Left lobe of liver (tissue), 2 donors: ENCODE measurements at regions not wholly inside any gene's neighbourhood (a gene's known extent, or its start where the extent isn't known, plus 50 kb on each side); places are given as distances from the start of the nearest gene placed in this dataset.
"Not testable (repeated sequence)": the region's sequence is repeated elsewhere in the genome, so short reads cannot be mapped to it uniquely, and the experiment has no call there.

Experiments used
- ATAC-seq: fragments of 200-7000 bp; cut with Tn5 transposase; one replicate; pipeline ENCODE4 v1.9.1; 2020; ENCODE audit warnings: mild to moderate bottlenecking, moderate library complexity
- DNase-seq: peaks from one replicate; pipeline ENCODE4 v3.0.0-alpha.2; 2020; ENCODE audit warnings: low spot score
- donor health status: DM: no; HTN: no; CAD: no; lungs with moderate emphysema.
- donor health status: DM: no; HTN: yes; CAD: no.

- no peak for ATAC-seq
- DNase-seq = no peak
Measured at GRCh38 chr6:37078814-37079213, 73.4 kb downstream of the FGD2 start.

DNA sequence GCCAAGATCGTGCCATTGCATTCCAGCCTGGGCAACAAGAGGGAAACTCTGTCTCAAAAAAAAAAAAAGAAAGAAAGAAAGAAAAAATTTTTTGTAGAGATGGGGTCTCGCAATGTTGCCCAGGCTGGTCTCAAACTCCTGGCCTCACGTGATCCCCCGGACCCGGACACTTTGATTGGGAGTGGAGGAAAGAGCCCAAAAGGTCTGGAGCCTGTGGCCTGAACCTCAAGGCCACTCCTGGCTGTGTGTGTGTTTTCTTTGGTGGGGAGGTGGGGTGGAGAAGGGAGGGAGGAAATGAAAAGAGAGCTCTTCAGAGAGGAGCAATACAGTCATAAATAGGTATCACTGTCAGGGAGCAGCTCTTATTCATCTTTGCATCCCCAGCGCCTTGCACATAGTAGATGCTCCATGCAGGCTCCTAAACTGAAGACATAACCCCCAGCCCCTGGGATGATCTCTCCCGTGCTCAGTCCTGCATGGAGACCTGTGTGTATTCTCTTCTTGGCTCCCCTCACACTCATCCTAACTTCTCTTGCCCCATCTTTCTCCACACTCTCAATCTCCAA, 75.7 kb downstream of the FGD2 start:
- ATAC-seq (no peak), DNase-seq (no peak)

GRCh38 chr6:37082390-37083130, 77.1 kb downstream of the FGD2 start:
- ATAC-seq (no peak), DNase-seq (no peak)

GRCh38 chr6:37083243-37084138, 78.0 kb downstream of the FGD2 start:
- peak; percentile 96 for ATAC-seq

DNA sequence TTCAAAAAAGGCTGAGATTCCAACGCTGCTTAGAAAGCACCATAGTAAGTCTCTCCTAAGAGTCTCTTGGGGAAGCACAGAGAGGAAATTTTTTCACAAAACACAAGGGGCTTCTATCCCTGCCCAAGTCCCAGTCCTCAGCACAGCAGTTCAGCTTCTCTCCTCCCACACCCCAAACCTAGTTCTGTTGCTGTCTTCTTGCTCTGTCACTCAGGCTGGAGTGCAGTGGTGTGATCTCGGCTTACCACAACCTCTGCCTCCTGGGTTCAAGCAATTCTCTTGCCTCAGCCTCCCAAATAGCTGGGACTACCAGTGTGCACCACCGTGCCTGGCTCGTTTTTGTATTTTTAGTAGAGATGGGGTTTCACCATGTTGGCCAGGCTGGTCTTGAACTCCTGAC, 79.2 kb downstream of the FGD2 start:
- not testable (repeated sequence) for DNase-seq, ATAC-seq

More at GRCh38 chr6:37083243-37084138, 78.0 kb downstream of the FGD2 start:
- DNase-seq = peak; percentile 96

DNA sequence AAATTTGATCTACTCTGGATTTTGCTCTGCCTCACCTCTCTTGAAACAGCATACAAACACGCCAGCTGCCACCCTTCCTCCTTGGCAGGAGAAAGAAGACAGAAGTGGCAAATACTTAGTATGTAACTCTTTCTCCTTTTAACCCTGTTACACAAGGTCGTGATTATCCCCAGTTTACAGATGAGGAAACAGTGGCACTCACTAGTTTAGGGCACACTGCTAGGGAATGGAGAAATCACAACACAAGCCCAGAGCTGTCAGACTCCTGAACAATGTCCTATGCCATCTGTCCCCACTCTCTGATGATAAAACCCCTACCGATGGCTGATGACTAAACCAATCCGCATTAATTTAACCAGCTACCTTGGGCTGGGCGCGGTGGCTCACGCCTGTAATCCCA, 79.7 kb downstream of the FGD2 start:
- no peak for DNase-seq
- no peak for ATAC-seq

DNA sequence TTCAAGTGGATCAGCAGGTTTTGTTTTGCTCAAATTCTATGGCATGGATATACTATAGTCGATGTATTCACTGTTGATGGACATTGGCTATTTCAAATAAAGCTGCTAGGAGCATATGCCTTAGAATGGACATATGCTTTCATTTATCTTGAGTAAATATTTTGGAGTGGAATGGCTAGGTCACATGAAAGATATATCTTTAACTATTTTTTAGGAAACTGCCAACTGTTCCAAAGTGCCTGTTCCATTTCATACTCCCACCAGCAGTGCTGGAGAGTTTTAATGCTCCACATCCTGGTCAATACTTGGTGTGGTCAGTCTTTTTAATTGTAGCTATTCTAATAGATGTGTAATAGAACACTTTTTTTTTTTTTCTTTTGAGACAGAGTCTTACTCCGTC, 81.1 kb upstream of the PIM1 start:
- DNase-seq = no peak
- no peak for ATAC-seq

DNA sequence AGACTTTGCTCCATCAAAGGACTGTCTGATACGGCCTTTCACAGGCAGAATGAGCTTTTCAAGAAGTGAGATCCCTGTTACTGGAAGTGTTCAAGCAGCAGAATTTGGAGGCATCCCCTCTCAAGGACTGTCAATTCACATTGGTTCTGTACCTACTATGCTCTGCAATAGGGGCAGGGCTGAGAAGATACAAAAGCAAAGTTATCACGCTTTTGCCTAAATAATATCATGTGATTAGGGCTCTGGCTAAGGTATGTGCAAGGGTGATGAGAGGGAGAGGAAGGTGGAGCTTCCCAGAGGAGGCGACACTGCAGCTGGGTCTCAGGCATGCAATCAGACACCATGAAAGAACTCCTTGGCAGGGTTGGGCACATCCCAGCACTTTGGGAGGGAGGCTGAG, 80.2 kb upstream of the PIM1 start:
- no peak for DNase-seq
- no peak for ATAC-seq

- DNase-seq, ATAC-seq: not testable (repeated sequence)
Measured at GRCh38 chr6:37091104-37091503, 78.8 kb upstream of the PIM1 start.

- ATAC-seq, DNase-seq: not testable (repeated sequence)
Measured at GRCh38 chr6:37091586-37091985, 78.4 kb upstream of the PIM1 start.

DNA sequence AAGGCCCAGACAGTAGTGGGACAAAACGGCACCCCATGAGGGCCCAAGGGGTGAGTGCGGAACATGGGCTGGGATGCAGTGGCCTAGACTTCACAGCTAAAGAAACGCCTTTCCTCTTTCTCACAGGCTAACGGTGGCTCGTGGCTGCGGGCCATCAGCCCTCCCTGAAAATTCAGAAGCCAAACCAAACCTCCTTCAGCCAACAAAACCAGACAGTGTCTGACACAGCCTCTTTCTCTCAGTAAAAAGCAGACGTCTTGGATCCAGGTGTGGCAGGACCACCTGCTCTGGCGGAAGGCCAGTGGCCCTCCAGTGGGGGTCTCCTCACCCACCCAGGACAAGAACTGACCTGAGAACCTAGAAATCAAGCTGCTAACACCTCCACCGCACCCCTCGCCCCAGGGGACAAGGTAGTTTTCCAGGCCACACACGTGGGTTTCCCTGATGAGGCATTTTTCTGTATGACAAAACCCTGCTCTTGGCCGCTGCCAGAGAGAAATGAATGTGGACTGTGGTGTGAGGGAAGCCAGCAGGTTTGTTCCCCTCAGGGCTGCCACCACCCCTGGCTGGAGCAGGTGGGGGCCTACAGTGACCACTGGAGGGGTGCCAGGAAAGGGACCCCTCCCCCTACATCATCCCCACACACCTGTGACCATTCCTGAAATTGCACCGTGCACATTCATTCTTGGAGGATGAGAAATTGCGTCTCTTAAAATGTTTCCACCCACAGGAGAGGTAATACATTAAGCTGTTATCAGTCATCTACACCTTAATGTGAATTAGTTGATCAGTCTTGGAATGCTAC, 76.8 kb upstream of the PIM1 start:
- DNase-seq = no peak

GRCh38 chr6:37093728-37094069, 76.3 kb upstream of the PIM1 start:
- DNase-seq (no peak), ATAC-seq (no peak)

More for the DNA sequence above, 76.8 kb upstream of the PIM1 start:
- ATAC-seq = peak; percentile 44

DNA sequence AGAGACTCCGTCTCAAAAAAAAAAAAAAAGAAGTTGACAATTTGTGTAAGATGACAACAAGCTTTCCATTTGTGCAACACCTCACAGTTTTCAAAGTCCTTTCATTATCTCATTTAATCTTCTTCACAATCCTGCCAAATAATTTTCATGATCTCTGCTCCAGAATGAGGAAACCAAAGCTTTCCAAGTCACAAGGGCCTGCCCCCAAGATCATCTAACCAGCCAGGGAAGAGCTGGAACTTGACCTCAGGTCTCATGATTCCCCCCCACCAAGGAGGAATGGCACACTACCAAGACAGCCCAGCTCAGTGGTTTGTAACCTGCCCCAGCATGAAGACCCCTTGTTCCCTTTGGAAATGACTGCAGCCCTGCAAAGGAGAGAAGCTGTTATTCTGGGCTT, 74.0 kb upstream of the PIM1 start:
- peak; percentile 35 for ATAC-seq
- no peak for DNase-seq

DNA sequence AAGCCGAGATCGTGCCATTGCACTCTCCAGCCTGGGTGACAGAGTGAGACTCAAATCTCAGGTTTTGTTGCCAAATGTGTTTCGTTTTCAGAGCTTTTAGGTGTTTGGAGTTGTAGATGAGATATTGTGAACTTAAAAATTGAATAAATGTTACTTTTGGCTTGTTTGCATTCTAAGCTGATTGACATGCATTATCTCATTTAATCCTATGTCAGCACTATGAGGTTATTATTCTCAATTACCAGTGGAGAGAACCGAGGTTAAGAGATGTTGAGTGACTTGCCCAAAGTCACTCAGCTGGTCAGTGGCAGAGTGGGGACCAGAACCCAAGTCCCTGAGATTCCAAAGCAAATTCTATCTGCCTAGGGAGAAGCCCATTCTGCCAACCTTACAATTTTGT, 72.6 kb upstream of the PIM1 start:
- no peak for ATAC-seq
- DNase-seq = no peak

DNA sequence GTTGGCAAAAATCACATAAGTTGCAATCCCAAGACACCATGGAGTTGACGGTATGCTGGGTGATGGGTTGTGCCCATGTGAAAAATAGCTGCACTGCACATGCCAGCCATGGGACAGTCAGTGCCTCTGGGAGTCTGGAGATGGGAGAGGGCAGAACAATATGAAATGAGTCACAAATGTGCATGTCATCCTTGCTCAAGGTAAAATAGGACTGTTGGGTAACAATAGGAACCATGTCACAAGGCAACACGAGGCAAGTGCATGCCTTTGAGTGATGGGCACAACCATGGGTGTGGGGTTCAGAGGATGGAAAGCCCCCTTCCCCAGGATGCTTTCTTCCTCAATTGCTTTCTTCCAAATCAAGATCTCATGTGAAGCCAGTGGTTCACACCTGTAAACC, 70.5 kb upstream of the PIM1 start:
- DNase-seq (no peak), ATAC-seq (no peak)

- ATAC-seq (no peak), DNase-seq (no peak)
Measured at GRCh38 chr6:37100745-37101144, 69.2 kb upstream of the PIM1 start.

DNA sequence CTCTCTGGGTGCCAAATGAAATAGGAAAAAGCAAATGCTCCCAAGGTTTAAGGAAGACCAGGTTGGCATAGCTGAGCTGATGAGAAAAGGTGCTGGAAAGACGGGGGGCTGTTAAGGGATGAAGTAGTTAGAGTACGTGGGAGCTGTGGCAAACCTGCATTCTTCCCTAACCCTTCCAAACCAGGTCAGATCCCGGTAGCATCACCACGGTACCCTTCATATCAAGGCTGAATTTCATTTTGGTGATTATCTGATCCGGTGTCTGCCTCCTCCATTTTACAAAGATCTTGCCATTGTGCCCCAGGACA, 68.0 kb upstream of the PIM1 start:
- DNase-seq (no peak), ATAC-seq (no peak)

DNA sequence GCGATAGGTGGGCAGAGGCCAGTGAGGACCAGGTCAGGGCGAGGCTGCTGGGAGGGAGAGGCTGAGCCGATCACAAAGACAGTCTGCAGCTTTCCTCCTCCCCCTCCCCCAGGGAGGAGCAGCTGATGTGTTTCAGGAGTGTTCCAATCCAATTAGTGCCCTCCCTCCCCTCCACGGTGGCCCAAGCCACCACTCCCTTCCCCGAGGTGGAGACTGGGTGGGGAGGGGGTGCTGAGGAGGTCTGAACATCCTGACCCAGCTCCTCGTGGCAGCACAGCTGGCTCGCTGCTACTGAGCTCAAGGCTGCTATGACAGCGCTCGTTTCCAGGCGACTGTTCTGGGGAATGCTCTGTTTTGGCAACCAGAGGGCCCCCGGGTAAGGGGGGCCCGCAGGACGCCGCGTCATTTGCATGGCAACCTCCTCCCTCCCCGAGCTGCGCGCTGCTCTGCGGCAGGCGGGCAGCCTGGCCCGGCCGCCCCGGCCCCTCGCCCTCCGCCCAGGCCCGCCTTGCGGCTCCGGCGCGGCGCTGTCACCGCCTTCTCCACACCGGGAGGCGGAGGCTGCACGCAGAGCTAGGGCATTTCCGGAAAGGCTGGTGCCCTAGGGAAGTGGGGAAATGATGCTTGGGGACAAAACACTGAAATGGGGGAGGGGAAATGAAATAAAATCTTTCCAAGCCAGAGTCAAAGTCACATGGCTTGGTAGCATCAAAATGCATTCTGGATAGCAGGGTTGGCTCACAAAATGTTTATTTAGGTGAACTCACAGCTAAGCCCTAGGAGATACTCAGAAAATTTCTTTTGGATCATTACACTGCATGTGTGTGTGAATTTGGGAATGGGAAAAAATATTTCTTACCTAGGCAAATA, 67.4 kb upstream of the PIM1 start:
- ATAC-seq (peak; percentile 81), DNase-seq (peak; percentile 82)

DNA sequence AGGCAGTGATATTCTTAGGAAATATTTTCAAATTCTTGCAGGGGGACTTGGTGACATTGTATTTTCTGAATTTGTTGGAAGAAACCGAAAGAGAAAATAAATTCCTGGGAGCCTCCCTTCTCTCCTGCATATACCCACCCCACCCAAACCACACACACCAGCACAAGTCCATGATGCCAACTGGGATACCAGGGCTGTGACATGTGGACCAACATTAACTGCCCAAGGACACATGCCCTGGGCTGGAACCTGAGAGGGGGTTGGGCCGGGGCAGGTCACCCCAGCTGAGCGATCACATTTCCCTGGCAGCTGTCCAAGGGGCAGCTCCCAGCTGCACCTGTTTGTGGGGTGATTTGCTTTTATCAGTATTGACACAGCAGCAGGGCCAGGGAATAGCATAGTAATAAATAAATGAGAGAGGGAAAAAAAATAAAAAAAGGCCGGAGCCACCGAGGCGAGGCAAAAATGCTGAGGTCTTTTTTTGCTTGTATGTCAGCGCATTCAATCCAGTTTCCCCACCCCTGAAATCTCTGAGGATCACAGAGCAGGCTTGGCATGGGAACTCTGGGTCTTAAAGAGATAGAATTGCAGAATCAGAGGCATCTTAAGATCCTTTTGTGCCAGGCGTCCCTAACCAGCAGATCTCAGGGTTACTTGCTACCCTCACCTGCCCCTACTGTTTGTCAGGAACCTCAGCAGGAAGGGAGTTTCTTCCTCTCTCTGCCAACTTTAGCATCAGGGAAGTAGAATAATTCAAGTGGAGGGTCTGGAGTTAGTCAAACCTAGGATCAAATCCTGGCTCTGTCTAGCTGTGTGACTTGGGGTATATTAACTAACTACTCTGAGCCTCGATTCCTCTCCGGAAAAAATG, 66.5 kb upstream of the PIM1 start:
- ATAC-seq = peak; percentile 84
- peak; percentile 96 for DNase-seq
